HepG2 (cell line): ENCODE measurements at regions not wholly inside any gene's neighbourhood (a gene's known extent, or its start where the extent isn't known, plus 50 kb on each side); places are given as distances from the start of the nearest gene placed in this dataset.

Experiments
- ATAC-seq: fragments of 200-7000 bp; cut with Tn5 transposase; 3 replicates; pipeline ENCODE4 v1.9.1; 2020; ENCODE audit warnings: mild to moderate bottlenecking, moderate library complexity
- BruUV-seq: library from RNA; stranded (reverse); fragments of 400-500 nt; replicated peaks from 2 replicates; lab custom pipeline; 2021; lab: Mats Ljungman, UMichigan
- CTCF ChIA-PET: fragments of 300-600 bp; formaldehyde crosslinking; extraction: SDS; loops from one replicate; lab custom pipeline; 2021; ENCODE audit warnings: low total read pairs, inconsistent platforms, low intra/inter-chr PET ratio; lab: Yijun Ruan, JAX
- POLR2A ChIA-PET: fragments of 350-600 bp; sonication (Branson Sonifier 250); formaldehyde crosslinking; loops from one replicate; lab custom pipeline; 2020; ENCODE audit warnings: antibody characterized with exemption, inconsistent platforms; lab: Yijun Ruan, JAX
- DNase-seq: peaks from one replicate; pipeline ENCODE4 v3.0.0-alpha.2; 2015; ENCODE audit warnings: low spot score
- FAIRE-seq: peaks from 3 replicates; lab custom pipeline; 2011; peaks lifted over from hg19 to GRCh38; lab: Jason Lieb, UNC
- H2AFZ ChIP-seq: one replicate; pipeline ENCODE4 v1.6.1; 2011; ENCODE audit warnings: low read length, inconsistent platforms
- H3K27ac ChIP-seq: fragments of 300-600 bp; 3 replicates; pipeline ENCODE4 v1.8.0; 2011; ENCODE audit warnings: mixed run types, mild to moderate bottlenecking, mixed read lengths, low read length, inconsistent platforms; ENCODE audit not compliant: insufficient read depth; ENCODE audit errors: extremely low read length
- H3K27me3 ChIP-seq, 2 experiments: fragments of 200-600 bp in 1 of 2; 2 replicates in 1 of 2; 3 replicates in 1 of 2; pipeline versions ENCODE4 v1.6.0 to v1.8.0; 2011; ENCODE audit warnings: low read length in 2 of 2, mild to moderate bottlenecking in 2 of 2, moderate library complexity in 2 of 2, inconsistent platforms in 1 of 2; ENCODE audit not compliant: insufficient read depth in 2 of 2, control insufficient read depth in 1 of 2
- H3K36me3 ChIP-seq, 2 experiments: fragments of 200-600 bp in 1 of 2; replicated peaks in 1 of 2; 2 replicates in 1 of 2; 3 replicates in 1 of 2; pipeline versions ENCODE4 v1.5.1 to v1.8.0; 2011; ENCODE audit warnings: low read length in 2 of 2, inconsistent platforms in 1 of 2; ENCODE audit not compliant: insufficient read depth in 2 of 2, control insufficient read depth in 1 of 2
- H3K4me1 ChIP-seq: 2 replicates; pipeline ENCODE4 v1.5.1; 2012; ENCODE audit warnings: low read length, inconsistent platforms; ENCODE audit not compliant: insufficient read depth
- H3K4me2 ChIP-seq: 2 replicates; pipeline ENCODE4 v1.6.0; 2011; ENCODE audit warnings: low read depth, low read length, inconsistent platforms
- H3K4me3 ChIP-seq, 3 experiments: fragments of 200-600 bp in 1 of 3; sonication (generic), shearing (Covaris generic) in 1 of 3; replicated peaks in 1 of 3; 2 replicates each; pipeline ENCODE4 v1.5.1; 2011 to 2016; ENCODE audit warnings: low read length in 3 of 3, inconsistent platforms in 2 of 3, low read depth in 2 of 3, mild to moderate bottlenecking in 2 of 3, control low read depth in 1 of 3, mixed read lengths in 1 of 3; ENCODE audit not compliant: insufficient read depth in 1 of 3
- H3K79me2 ChIP-seq: one replicate; pipeline ENCODE4 v1.6.1; 2011; ENCODE audit warnings: low read length, inconsistent platforms; ENCODE audit not compliant: insufficient read depth
- H3K9ac ChIP-seq: 2 replicates; pipeline ENCODE4 v1.6.0; 2011; ENCODE audit warnings: mild to moderate bottlenecking, low read depth, low read length, inconsistent platforms; ENCODE audit not compliant: insufficient read depth
- H3K9me3 ChIP-seq: 2 replicates; pipeline ENCODE4 v1.5.1; 2012; ENCODE audit warnings: mild to moderate bottlenecking, low read length
- H4K20me1 ChIP-seq: 2 replicates; pipeline ENCODE4 v1.6.0; 2011; ENCODE audit warnings: inconsistent platforms, mild to moderate bottlenecking, low read length, moderate library complexity; ENCODE audit not compliant: insufficient read depth
- NFATC3 ChIP-seq: sonication (generic); formaldehyde crosslinking; IDR thresholded peaks from 2 replicates; pipeline ENCODE4 v1.5.1; 2020; ENCODE audit warnings: mild to moderate bottlenecking, missing genetic modification reagents
- PITX1 ChIP-seq: sonication (generic); formaldehyde crosslinking; IDR thresholded peaks from 2 replicates; pipeline ENCODE4 v1.5.1; 2020; ENCODE audit warnings: mild to moderate bottlenecking, missing genetic modification reagents
- SKI ChIP-seq: fragments of 450-650 bp; IDR thresholded peaks from one replicate; pipeline ENCODE4 v1.6.1; 2018; ENCODE audit warnings: mild to moderate bottlenecking; ENCODE audit not compliant: partially characterized antibody
- YY1 ChIP-seq: IDR thresholded peaks from 2 replicates; pipeline ENCODE4 v1.6.1; 2011; ENCODE audit warnings: low read length, low read depth, moderate library complexity, mild to moderate bottlenecking; ENCODE audit not compliant: insufficient read depth, insufficient replicate concordance
- ZNF234 ChIP-seq: sonication (generic); formaldehyde crosslinking; conservative IDR thresholded peaks from 2 replicates; pipeline ENCODE4 v1.5.1; 2020; ENCODE audit warnings: mild to moderate bottlenecking, missing genetic modification reagents
- ZNF562 ChIP-seq: sonication (generic); formaldehyde crosslinking; IDR thresholded peaks from 2 replicates; pipeline ENCODE4 v1.8.0; 2022; ENCODE audit warnings: missing genetic modification reagents, borderline replicate concordance
- ZZZ3 ChIP-seq: sonication (generic); formaldehyde crosslinking; IDR thresholded peaks from 2 replicates; pipeline ENCODE4 v1.4.0; 2020; ENCODE audit warnings: missing genetic modification reagents, mild to moderate bottlenecking, borderline replicate concordance
- WGBS: methylation state at CpG from one replicate; pipeline ENCODE4 v1.1.6; 2017; ENCODE audit warnings: low lambda C conversion rate; 5-methylcytosine and 5-hydroxymethylcytosine counted together
- in situ Hi-C: cut with HindIII; loops from 2 replicates; pipeline ENCODE4 v1.10.0; 2017; ENCODE audit warnings: low pct_unique_long_range_greater_than_20kb; ENCODE audit not compliant: extremely low pct_ligation_motif_present
- intact Hi-C: fragments of 100-400 bp; cut with micrococcal nuclease; formaldehyde crosslinking; loops from one replicate; pipeline ENCODE4 v1.10.0; 2022; ENCODE audit not compliant: unreplicated experiment
- TF ChIP-seq, protein P1 (sequence below): sonication (generic); formaldehyde crosslinking; IDR thresholded peaks from 2 replicates; pipeline ENCODE4 v1.4.0; 2020; ENCODE audit warnings: mild to moderate bottlenecking, missing genetic modification reagents
- TF ChIP-seq, protein P2 (sequence below): conservative IDR thresholded peaks from 2 replicates; pipeline ENCODE4 v1.6.1; 2018; ENCODE audit warnings: missing genetic modification reagents
- TF ChIP-seq, protein P3 (sequence below): IDR thresholded peaks from 2 replicates; pipeline ENCODE4 v1.6.1; 2018; ENCODE audit warnings: missing genetic modification reagents, mild to moderate bottlenecking, missing compliant biosample characterization
- TF ChIP-seq, protein P4 (sequence below): IDR thresholded peaks from 2 replicates; pipeline ENCODE4 v1.6.1; 2016; ENCODE audit warnings: low read depth, control low read depth
- TF ChIP-seq, protein P5 (sequence below): sonication (generic); formaldehyde crosslinking; IDR thresholded peaks from 2 replicates; pipeline ENCODE4 v1.5.1; 2020; ENCODE audit warnings: missing genetic modification reagents, mild to moderate bottlenecking, borderline replicate concordance

DNA sequence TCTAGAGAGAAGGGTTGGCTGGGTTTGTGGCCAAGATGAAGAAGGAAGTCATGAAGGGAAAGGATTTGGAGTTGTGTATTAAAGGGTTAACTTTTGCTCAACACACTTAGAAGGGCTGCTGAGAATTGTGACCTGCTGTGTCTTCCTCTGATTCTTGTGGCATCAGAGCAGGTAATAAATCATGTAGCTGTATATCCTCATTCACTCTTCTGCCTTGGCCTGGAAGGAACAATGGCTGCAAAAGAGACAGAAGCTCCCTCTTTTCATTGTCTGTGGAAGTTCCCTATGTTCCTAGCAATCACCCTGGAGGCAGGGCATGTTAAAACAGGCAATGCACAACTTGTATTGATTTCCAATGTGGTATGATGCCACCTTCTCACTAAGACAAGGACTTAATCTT lies 159.1 kb downstream of the LRRC70 start:
- POLR2A ChIA-PET = no interaction called here
- no peak for ATAC-seq
- intact Hi-C loops = no loop called here

DNA sequence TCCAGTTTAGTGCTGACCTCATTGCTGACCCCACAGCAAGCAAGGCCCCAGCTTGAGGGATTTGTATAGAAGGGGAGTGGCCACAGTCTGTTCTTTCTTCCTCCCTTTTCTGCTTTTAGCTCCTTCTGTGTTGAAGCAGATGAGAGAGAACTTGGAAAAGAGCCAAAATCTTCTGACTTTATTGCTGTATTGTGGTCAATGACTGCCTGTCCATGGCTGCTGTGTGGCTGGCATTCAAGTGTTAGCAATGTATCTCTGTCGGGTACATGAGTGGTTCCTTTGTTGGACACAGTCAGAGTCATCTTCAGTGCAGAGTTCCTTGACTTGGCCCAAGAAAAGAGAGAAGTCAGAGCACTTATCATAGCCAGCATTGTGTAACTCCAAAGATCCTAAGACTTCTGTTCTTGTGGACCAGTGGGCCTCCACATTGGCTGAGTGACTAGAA lies 154.1 kb downstream of the LRRC70 start:
- ATAC-seq (no peak), DNase-seq (no peak), FAIRE-seq (no peak)
- no peak overlapping the region for H3K4me3 ChIP-seq
- no peak overlapping the region for H3K9ac ChIP-seq
- POLR2A ChIA-PET = no interaction called here
- no peaks in the 10 kb centered on the region for H3K36me3 ChIP-seq
- H3K4me2 ChIP-seq = no peak overlapping the region
- no peak overlapping the region for H3K27ac ChIP-seq
- in situ Hi-C loops = no loop called here
- BruUV-seq = no TSS peak
- CTCF ChIA-PET = no interaction called here
- no peaks in the 10 kb centered on the region for H3K79me2 ChIP-seq
- no peaks in the 10 kb centered on the region for H4K20me1 ChIP-seq
- WGBS = 0% methylated on average over 1 of the region's 1 CpG
- intact Hi-C loops = no loop called here
- no peaks in the 10 kb centered on the region for H3K27me3 ChIP-seq
- H3K4me1 ChIP-seq = no peaks in the 10 kb centered on the region
- no peak overlapping the region for H2AFZ ChIP-seq
- no peaks in the 10 kb centered on the region for H3K9me3 ChIP-seq
- TF ChIP-seq PITX1 (CRISPR knock-in tag) = no peak
- no peak for TF ChIP-seq ZZZ3 (CRISPR knock-in tag)
- TF ChIP-seq, protein P1, sequence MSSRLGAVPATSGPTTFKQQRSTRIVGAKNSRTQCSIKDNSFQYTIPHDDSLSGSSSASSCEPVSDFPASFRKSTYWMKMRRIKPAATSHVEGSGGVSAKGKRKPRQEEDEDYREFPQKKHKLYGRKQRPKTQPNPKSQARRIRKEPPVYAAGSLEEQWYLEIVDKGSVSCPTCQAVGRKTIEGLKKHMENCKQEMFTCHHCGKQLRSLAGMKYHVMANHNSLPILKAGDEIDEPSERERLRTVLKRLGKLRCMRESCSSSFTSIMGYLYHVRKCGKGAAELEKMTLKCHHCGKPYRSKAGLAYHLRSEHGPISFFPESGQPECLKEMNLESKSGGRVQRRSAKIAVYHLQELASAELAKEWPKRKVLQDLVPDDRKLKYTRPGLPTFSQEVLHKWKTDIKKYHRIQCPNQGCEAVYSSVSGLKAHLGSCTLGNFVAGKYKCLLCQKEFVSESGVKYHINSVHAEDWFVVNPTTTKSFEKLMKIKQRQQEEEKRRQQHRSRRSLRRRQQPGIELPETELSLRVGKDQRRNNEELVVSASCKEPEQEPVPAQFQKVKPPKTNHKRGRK (CRISPR knock-in tag) = no peak
- TF ChIP-seq ZNF234 (CRISPR knock-in tag) = no peak
- TF ChIP-seq NFATC3 (CRISPR knock-in tag) = no peak
- TF ChIP-seq, protein P2, sequence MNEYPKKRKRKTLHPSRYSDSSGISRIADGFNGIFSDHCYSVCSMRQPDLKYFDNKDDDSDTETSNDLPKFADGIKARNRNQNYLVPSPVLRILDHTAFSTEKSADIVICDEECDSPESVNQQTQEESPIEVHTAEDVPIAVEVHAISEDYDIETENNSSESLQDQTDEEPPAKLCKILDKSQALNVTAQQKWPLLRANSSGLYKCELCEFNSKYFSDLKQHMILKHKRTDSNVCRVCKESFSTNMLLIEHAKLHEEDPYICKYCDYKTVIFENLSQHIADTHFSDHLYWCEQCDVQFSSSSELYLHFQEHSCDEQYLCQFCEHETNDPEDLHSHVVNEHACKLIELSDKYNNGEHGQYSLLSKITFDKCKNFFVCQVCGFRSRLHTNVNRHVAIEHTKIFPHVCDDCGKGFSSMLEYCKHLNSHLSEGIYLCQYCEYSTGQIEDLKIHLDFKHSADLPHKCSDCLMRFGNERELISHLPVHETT = no peak
- TF ChIP-seq, protein P3, sequence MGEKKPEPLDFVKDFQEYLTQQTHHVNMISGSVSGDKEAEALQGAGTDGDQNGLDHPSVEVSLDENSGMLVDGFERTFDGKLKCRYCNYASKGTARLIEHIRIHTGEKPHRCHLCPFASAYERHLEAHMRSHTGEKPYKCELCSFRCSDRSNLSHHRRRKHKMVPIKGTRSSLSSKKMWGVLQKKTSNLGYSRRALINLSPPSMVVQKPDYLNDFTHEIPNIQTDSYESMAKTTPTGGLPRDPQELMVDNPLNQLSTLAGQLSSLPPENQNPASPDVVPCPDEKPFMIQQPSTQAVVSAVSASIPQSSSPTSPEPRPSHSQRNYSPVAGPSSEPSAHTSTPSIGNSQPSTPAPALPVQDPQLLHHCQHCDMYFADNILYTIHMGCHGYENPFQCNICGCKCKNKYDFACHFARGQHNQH (CRISPR knock-in tag) = no peak
- TF ChIP-seq, protein P4, sequence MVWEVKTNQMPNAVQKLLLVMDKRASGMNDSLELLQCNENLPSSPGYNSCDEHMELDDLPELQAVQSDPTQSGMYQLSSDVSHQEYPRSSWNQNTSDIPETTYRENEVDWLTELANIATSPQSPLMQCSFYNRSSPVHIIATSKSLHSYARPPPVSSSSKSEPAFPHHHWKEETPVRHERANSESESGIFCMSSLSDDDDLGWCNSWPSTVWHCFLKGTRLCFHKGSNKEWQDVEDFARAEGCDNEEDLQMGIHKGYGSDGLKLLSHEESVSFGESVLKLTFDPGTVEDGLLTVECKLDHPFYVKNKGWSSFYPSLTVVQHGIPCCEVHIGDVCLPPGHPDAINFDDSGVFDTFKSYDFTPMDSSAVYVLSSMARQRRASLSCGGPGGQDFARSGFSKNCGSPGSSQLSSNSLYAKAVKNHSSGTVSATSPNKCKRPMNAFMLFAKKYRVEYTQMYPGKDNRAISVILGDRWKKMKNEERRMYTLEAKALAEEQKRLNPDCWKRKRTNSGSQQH (CRISPR knock-in tag) = no peak
- no peak for TF ChIP-seq SKI
- TF ChIP-seq ZNF562 = no peak

More for the DNA sequence above, 159.1 kb downstream of the LRRC70 start:
- no peak for DNase-seq
- Histone ChIP-seq H3K9me3 (no peaks in the 10 kb centered on the region), H3K79me2 (no peaks in the 10 kb centered on the region), H3K4me1 (peaks cover 17% of the 10 kb centered on the region), H3K4me3 (no peak overlapping the region), H3K27ac (no peak overlapping the region)
- TF ChIP-seq YY1 = no peak
- TF ChIP-seq, protein P5, sequence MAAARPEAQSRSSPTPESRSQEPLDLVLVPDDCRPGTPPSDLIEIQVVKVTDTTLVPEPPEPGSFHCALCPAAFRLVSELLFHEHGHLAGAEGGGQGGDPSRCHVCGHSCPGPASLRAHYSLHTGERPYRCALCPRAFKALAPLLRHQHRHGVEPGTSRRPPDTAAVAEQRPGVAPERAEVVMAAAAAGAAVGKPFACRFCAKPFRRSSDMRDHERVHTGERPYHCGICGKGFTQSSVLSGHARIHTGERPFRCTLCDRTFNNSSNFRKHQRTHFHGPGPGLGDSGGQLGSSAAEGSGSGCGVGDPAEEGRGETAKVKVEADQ (CRISPR knock-in tag) = no peak
- TF ChIP-seq, all 625 proteins: peak for 0
- no peak overlapping the region for H3K9ac ChIP-seq
- no peaks in the 10 kb centered on the region for H4K20me1 ChIP-seq
- H2AFZ ChIP-seq = no peak overlapping the region
- no peaks in the 10 kb centered on the region for H3K36me3 ChIP-seq
- no peak overlapping the region for H3K4me2 ChIP-seq
- in situ Hi-C loops = no loop called here
- BruUV-seq = no TSS peak
- FAIRE-seq = no peak
- no peaks in the 10 kb centered on the region for H3K27me3 ChIP-seq
- CTCF ChIA-PET = no interaction called here
